ENCODE measurements at regions not wholly inside any gene's neighbourhood (a gene's known extent, or its start where the extent isn't known, plus 50 kb on each side); places are given as distances from the start of the nearest gene placed in this dataset.

DNA sequence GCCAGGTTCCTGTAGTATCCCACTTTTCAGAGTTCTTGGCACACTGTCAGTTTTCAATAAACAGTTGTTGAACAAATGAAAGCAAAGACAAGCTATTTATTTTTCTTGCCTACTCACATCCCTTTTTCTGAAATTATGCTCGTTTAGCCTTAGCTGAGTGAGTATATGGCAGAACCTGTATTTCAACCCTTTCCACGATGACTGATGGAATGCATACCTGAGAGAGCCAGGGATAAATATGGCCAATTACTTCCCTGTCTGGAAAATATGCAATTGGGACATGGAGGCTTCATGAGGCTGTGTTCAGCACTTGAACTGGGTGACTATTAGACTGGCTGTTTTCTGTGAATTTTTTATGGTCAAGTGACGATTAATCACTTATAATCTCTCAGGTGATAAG, 144.5 kb upstream of the POT1 start:
- TF ChIP-seq EZH2 (IDR thresholded peaks at IDR 0.05; ENCODE audit: low read length, missing control alignments) (no peak), CTCF (conservative IDR thresholded peaks at IDR 0.05 in 1 of 2, IDR thresholded peaks at IDR 0.05 in 1 of 2; ENCODE audit: low read depth in 1 of 2, low read length in 2 of 2) (no peak)

Data from fibroblast of lung (primary cell).